ENCODE measurements at regions not wholly inside any gene's neighbourhood (a gene's known extent, or its start where the extent isn't known, plus 50 kb on each side); places are given as distances from the start of the nearest gene placed in this dataset.
"Not testable (repeated sequence)": the region's sequence is repeated elsewhere in the genome, so short reads cannot be mapped to it uniquely, and the experiment has no call there.

DNA sequence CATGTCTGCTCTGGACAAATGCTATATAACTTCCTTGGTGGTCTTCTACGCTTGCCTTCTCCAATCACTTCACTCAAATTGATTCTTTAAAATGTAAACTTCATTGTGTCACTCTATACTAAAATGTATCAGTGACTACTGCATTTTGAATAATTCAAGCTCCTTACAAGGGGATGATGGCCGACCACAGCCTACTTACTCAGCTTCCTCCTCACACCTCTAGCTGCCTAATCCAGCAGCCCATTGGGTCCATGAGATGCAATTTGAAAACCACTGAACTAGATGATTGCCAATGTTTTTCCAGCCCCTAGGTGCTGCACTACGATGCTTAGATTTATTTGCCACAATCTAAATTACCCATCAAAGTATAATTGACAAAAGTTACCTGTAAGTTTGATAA, 120.7 kb downstream of the CTAGE1 start:
- no peaks in the 10 kb centered on the region for H3K27me3 ChIP-seq (ENCODE audit: control insufficient read depth, insufficient read depth, low read length)
- H3K36me3 ChIP-seq (ENCODE audit: control insufficient read depth, insufficient read depth, low read length) = no peaks in the 10 kb centered on the region
- no peak overlapping the region for H3K27ac ChIP-seq (ENCODE audit: low read depth, low read length)
- H3K4me3 ChIP-seq (ENCODE audit: low read length) = no peak overlapping the region
- H3K4me1 ChIP-seq (ENCODE audit: control insufficient read depth, insufficient read depth, low read length) = no peaks in the 10 kb centered on the region
- H3K9ac ChIP-seq (ENCODE audit: low read length) = no peak overlapping the region

DNA sequence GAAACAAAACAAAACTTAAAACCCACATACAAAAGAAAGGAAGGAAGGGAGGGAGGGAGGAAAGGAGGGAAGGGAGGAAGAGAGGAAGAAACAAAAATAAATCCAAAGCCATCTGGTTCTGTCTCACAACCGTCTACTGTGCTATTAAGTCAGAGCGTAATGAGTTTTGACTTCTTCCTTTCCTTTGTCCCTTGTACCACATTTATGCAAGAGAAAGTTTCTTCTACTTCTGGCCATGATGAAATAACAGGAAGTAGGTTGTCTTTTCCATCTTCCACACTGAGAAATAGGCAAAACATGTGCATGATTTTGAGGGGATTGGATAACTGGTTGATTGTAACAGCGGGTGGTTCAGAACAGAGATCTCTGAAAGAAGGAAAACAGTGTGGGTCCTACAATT, 121.4 kb downstream of the CTAGE1 start:
- H3K27ac ChIP-seq (ENCODE audit: low read depth, low read length) = no peak overlapping the region
- no peaks in the 10 kb centered on the region for H3K4me1 ChIP-seq (ENCODE audit: control insufficient read depth, insufficient read depth, low read length)
- H3K4me3 ChIP-seq (ENCODE audit: low read length) = no peak overlapping the region
- H3K9ac ChIP-seq (ENCODE audit: low read length) = no peak overlapping the region
- no peaks in the 10 kb centered on the region for H3K27me3 ChIP-seq (ENCODE audit: control insufficient read depth, insufficient read depth, low read length)
- H3K36me3 ChIP-seq (ENCODE audit: control insufficient read depth, insufficient read depth, low read length) = no peaks in the 10 kb centered on the region

DNA sequence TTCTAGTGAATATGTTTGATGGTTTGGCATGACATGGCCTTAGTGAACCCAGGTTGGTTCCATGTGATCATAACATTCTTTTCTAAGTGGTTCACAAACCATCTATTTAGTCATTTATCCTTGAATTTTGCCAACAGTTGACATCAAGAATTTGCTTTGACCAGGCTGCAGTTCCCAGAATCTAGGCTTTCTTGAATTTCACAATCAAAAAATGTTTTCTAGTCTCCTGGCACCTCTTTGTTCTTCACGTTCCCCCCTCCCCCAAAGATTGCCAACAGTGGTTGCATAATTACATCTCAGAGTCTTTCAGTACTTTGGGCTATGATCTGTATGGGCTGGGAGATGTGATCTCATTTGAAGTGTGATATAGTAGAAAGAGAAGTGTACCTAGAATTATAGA, 124.0 kb downstream of the GATA6 start:
- Histone ChIP-seq H3K9ac (ENCODE audit: low read length) (no peak overlapping the region), H3K4me3 (ENCODE audit: low read length) (no peak overlapping the region), H3K4me1 (ENCODE audit: control insufficient read depth, insufficient read depth, low read length) (no peaks in the 10 kb centered on the region), H3K27ac (ENCODE audit: low read depth, low read length) (no peak overlapping the region), H3K27me3 (ENCODE audit: control insufficient read depth, insufficient read depth, low read length) (no peaks in the 10 kb centered on the region), H3K36me3 (ENCODE audit: control insufficient read depth, insufficient read depth, low read length) (no peaks in the 10 kb centered on the region)

DNA sequence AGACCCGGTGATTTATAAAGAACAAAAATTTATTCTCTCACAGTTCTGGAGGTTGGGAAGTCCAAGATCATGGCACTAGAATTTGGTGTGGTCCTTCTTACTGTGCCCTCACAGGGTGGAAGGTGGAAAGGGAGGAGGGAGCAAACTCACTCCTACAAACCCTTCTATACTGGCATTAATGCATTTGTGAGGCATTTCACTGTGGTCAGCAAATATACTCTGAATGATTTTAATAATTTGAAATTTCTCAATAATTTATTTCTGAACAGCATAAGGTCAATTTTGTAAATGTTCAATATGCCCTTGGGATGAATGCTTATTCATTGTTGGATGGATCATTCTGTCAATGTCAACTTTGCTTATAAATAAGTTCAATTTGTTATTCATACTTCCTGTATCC, 120.6 kb downstream of the GATA6 start:
- Histone ChIP-seq H3K36me3 (ENCODE audit: control insufficient read depth, insufficient read depth, low read length) (no peaks in the 10 kb centered on the region), H3K27me3 (ENCODE audit: control insufficient read depth, insufficient read depth, low read length) (no peaks in the 10 kb centered on the region)

DNA sequence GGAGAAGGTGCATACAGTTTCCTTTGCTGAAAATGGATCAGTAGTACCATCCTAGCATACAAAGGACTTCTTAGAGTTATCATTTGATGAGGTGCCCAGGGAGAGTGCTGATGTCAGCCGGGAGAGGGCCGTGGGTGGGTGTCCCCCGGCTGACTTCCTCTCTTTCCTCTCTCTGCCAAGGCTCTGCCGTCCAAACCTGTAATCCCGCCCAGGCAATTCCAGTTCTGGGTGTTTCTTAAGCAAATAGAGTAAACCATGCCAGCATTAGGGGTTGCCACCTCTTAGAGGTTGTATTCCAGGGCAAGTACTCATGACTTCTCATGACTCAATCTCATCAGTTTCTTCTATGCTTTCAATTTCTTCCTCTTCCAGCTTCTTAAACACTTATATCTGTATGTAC, 117.2 kb downstream of the GATA6 start:
- no peak overlapping the region for H3K27ac ChIP-seq (ENCODE audit: low read depth, low read length)
- H3K36me3 ChIP-seq (ENCODE audit: control insufficient read depth, insufficient read depth, low read length) = no peaks in the 10 kb centered on the region
- peak overlapping the region; percentile 5 for H3K4me3 ChIP-seq (ENCODE audit: low read length)
- no peaks in the 10 kb centered on the region for H3K4me1 ChIP-seq (ENCODE audit: control insufficient read depth, insufficient read depth, low read length)
- no peaks in the 10 kb centered on the region for H3K27me3 ChIP-seq (ENCODE audit: control insufficient read depth, insufficient read depth, low read length)
- H3K9ac ChIP-seq (ENCODE audit: low read length) = no peak overlapping the region

More for the DNA sequence above, 120.6 kb downstream of the GATA6 start:
- Histone ChIP-seq H3K4me1 (ENCODE audit: control insufficient read depth, insufficient read depth, low read length) (no peaks in the 10 kb centered on the region), H3K27ac (ENCODE audit: low read depth, low read length) (no peak overlapping the region), H3K4me3 (ENCODE audit: low read length) (no peak overlapping the region), H3K9ac (ENCODE audit: low read length) (no peak overlapping the region)

DNA sequence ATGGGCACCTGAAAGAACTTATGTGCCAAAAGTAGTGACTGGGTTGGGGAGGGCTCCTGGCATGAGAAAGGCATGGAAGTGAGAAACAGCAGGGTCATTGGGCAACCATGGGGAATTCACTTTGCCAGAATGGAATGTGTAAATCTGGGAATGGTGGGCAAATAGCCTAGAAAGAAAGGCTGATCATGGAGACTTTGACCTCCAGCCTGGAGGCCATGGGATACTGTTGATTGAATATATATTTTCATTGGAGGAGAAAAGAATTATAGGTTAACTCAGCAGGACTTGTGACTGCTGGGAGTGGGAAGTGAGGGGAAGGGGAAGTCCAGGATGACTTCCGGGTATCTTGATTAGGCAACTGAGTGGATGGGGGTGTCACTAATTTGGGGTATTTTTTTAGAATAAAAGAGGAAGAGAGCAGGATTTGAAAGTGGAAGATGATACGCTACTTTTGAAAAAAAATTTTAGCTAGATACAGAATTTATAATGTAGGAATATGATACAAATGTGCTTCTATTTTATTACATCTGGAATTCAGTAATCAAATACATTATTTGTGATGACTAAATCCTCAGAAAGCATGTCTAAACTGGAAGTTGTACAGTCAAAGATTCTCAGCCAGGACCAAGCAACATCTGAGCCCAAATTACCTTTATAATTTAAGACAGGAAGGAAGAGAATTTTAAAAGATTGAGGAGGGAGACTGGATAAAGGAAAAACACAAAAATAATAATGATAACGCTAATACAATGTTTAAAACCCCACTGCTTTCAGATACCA, 116.2 kb downstream of the GATA6 start:
- no peaks in the 10 kb centered on the region for H3K4me1 ChIP-seq (ENCODE audit: control insufficient read depth, insufficient read depth, low read length)
- H3K27me3 ChIP-seq (ENCODE audit: control insufficient read depth, insufficient read depth, low read length) = no peaks in the 10 kb centered on the region
- H3K36me3 ChIP-seq (ENCODE audit: control insufficient read depth, insufficient read depth, low read length) = no peaks in the 10 kb centered on the region
- H3K4me3 ChIP-seq (ENCODE audit: low read length) = no peak overlapping the region
- H3K27ac ChIP-seq (ENCODE audit: low read depth, low read length) = no peak overlapping the region
- H3K9ac ChIP-seq (ENCODE audit: low read length) = no peak overlapping the region

DNA sequence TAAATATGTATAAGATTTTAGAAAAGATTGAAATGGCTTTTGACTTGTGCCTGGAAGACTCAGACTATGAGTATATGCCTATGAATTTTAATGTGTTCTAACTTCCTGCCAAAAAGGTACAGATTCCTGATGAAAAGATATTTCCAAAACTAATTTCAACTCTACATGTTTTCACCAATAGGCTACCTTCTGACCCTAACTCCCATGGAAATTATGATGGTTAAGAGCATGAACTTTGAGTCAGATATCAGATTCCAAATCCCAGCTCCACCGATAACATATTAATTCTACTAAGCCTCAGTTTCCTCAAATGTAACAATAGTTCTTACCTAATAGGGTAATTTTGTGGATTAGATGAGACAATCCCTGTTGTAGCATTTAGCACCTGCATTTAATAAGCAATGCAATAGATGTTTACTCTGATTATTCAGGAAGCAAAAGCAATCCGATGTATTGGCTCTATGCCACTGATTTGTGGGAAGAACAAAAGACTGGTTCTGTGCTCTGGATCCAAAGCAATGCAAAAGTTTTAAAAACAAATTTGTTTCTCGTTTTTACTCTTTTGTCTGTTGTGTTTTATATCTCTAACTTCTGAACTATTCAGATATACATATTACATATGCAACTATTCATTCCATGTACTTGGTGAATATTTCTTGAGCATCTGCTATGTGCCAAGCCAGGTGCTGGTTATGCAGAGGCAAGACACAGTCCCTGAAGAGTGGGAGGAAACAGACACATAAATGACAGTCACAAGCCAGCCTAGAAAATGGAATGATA, 115.4 kb downstream of the GATA6 start:
- Histone ChIP-seq H3K27me3 (ENCODE audit: control insufficient read depth, insufficient read depth, low read length) (no peaks in the 10 kb centered on the region), H3K36me3 (ENCODE audit: control insufficient read depth, insufficient read depth, low read length) (no peaks in the 10 kb centered on the region), H3K9ac (ENCODE audit: low read length) (no peak overlapping the region), H3K4me1 (ENCODE audit: control insufficient read depth, insufficient read depth, low read length) (no peaks in the 10 kb centered on the region), H3K27ac (ENCODE audit: low read depth, low read length) (no peak overlapping the region), H3K4me3 (ENCODE audit: low read length) (no peak overlapping the region)

DNA sequence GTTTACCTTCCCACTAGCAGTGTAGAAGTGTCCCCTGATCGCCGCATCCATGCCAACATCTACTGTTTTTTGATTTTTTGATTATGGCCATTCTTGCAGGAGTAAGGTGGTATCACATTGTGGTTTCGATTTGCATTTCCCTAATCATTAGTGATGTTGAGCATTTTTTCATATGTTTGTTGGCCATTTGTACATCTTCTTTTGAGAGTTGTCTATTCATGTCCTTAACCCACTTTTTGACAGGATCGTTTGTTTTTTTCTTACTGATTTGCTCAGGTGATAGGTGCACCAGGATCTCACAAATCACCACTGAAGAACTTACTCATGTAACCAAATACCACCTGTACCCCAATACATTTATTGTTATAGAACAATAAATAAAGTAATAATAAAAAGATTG, 114.5 kb downstream of the GATA6 start:
- H3K36me3 ChIP-seq (ENCODE audit: control insufficient read depth, insufficient read depth, low read length) = not testable (repeated sequence)

DNA sequence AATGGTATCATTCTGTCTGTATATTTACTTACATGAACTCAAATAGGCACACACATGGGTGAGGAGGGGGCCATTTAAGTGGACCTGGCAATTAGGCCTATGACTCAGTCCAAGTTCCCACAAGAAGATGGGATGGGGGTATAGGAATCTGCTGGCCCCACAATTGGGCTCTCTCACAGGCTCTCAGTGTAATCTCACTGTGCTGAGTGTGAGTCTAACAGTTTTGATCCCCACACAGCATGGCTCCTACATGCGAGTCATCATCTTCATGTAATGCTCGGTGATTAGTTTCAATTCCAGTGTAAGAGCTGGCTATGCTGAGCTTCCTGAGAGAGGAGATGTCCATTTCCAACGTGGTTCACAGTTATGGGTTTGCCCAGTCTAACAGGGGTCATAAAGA, 114.0 kb downstream of the GATA6 start:
- Histone ChIP-seq H3K36me3 (ENCODE audit: control insufficient read depth, insufficient read depth, low read length) (no peaks in the 10 kb centered on the region), H3K27me3 (ENCODE audit: control insufficient read depth, insufficient read depth, low read length) (no peaks in the 10 kb centered on the region), H3K9ac (ENCODE audit: low read length) (no peak overlapping the region), H3K4me3 (ENCODE audit: low read length) (no peak overlapping the region), H3K27ac (ENCODE audit: low read depth, low read length) (no peak overlapping the region), H3K4me1 (ENCODE audit: control insufficient read depth, insufficient read depth, low read length) (no peaks in the 10 kb centered on the region)

More for the DNA sequence above, 114.5 kb downstream of the GATA6 start:
- not testable (repeated sequence) for H3K9ac ChIP-seq (ENCODE audit: low read length); H3K27ac ChIP-seq (ENCODE audit: low read depth, low read length); H3K4me3 ChIP-seq (ENCODE audit: low read length); H3K27me3 ChIP-seq (ENCODE audit: control insufficient read depth, insufficient read depth, low read length); H3K4me1 ChIP-seq (ENCODE audit: control insufficient read depth, insufficient read depth, low read length)

DNA sequence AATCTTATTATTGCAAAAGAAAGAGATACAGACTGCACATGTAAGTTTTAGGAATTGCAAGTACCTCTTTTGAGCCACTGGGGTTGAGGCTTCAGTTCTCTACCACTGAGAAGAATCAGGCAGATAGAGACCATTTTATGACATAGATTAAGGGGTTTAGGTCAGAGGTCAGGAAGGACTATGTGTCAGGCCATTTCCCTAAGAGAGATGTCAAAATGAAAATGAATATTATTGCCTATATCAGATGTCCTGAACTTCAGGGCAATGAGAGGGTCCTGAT, 113.7 kb downstream of the GATA6 start:
- Histone ChIP-seq H3K27ac (ENCODE audit: low read depth, low read length) (no peak overlapping the region), H3K4me3 (ENCODE audit: low read length) (no peak overlapping the region), H3K27me3 (ENCODE audit: control insufficient read depth, insufficient read depth, low read length) (no peaks in the 10 kb centered on the region), H3K36me3 (ENCODE audit: control insufficient read depth, insufficient read depth, low read length) (no peaks in the 10 kb centered on the region), H3K4me1 (ENCODE audit: control insufficient read depth, insufficient read depth, low read length) (no peaks in the 10 kb centered on the region), H3K9ac (ENCODE audit: low read length) (no peak overlapping the region)

DNA sequence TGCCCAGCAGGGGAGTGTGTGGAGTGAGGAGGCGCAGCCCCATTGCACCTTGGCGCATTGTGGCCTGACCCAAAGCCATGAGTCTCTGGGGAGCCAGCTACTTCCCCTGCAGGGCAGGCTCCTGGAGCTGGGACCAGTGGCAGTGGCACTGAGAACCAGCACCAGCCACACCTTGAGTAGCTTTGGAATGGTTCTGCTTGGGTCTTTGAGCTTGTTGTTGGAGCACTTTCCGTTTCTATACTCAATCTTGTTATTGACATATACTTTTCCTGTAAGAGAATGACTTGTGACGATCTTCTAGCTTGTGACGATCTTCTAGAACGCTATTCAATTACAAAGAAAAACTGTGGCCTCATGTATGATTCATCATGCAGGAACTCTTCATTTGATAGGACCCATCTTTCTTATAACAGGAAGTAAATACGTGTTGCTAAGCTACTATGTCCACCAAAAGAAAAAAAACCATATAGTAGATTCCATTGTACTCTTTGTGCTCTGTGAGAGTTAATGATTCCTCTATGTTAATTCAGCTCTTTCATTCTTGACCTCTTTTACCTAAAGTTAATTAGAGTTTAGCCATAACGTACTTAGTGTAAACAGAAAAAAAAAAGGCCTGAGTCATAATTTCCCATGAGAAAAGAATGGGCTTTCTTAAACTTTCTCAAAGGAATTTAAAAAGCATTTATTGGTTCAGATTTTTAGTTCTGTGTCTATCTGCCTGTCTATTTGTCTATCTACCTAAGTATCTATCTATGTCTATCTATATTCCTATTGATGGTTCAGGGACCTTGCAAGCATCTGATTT, 113.1 kb downstream of the GATA6 start:
- Histone ChIP-seq H3K36me3 (ENCODE audit: control insufficient read depth, insufficient read depth, low read length) (no peaks in the 10 kb centered on the region), H3K4me3 (ENCODE audit: low read length) (no peak overlapping the region), H3K9ac (ENCODE audit: low read length) (no peak overlapping the region), H3K27me3 (ENCODE audit: control insufficient read depth, insufficient read depth, low read length) (no peaks in the 10 kb centered on the region), H3K27ac (ENCODE audit: low read depth, low read length) (no peak overlapping the region), H3K4me1 (ENCODE audit: control insufficient read depth, insufficient read depth, low read length) (no peaks in the 10 kb centered on the region)

DNA sequence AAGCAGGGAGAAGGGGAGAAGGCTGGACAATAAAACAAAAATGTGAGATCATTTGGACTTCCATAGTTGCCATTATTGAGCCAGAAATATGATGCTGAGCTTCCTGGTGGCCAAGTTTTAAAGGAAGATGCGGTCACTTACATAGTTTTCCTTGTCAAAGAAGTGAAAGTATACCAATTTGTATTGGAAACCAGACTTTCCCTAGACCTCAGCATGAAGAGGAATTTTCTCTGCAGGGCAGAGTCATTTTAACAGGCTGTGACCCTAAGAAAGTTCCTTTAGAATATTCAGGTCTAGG, 111.0 kb downstream of the GATA6 start:
- H3K27ac ChIP-seq (ENCODE audit: low read depth, low read length) = no peak overlapping the region
- H3K36me3 ChIP-seq (ENCODE audit: control insufficient read depth, insufficient read depth, low read length) = no peaks in the 10 kb centered on the region
- no peak overlapping the region for H3K4me3 ChIP-seq (ENCODE audit: low read length)
- H3K4me1 ChIP-seq (ENCODE audit: control insufficient read depth, insufficient read depth, low read length) = no peaks in the 10 kb centered on the region
- H3K9ac ChIP-seq (ENCODE audit: low read length) = no peak overlapping the region
- no peaks in the 10 kb centered on the region for H3K27me3 ChIP-seq (ENCODE audit: control insufficient read depth, insufficient read depth, low read length)
